Breast epithelium (tissue), 3 donors: ENCODE measurements at regions not wholly inside any gene's neighbourhood (a gene's known extent, or its start where the extent isn't known, plus 50 kb on each side); places are given as distances from the start of the nearest gene placed in this dataset.

ENCODE experiments used
- POLR2AphosphoS5 ChIP-seq, 3 donors: sonication (generic); formaldehyde crosslinking; IDR thresholded peaks; one replicate each; pipeline ENCODE4 v1.6.1; 2017; ENCODE audit warnings: antibody characterized with exemption in 3 of 3
- TF ChIP-seq, protein P1 (sequence below), 3 donors: fragments of 450-650 bp; IDR thresholded peaks; one replicate each; pipeline ENCODE4 v1.5.1; 2016 to 2017; ENCODE audit warnings: antibody characterized with exemption in 3 of 3, mild to moderate bottlenecking in 3 of 3, moderate library complexity in 3 of 3

DNA sequence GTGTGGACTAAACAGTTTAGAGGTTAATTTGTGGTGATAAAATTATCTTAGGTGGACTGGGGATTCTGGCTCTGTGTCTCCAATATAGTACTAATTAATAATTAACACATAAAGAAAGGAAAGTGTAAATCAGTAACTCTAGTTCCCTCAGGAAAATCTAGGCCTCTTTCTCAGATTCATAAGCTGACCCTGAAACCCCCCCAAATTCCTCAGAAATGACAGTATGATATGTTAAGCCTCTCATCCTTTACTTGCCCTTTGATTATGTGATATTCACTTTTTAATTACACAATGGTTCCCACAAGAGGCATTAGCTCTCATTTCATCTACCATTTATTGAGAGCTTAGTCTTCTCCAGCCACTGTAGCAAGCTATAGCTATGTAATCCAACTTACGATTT, 636.2 kb upstream of the SEMA6A start:
- no peak for TF ChIP-seq POLR2AphosphoS5 (IDR thresholded peaks at IDR 0.05)
- TF ChIP-seq, protein P1, sequence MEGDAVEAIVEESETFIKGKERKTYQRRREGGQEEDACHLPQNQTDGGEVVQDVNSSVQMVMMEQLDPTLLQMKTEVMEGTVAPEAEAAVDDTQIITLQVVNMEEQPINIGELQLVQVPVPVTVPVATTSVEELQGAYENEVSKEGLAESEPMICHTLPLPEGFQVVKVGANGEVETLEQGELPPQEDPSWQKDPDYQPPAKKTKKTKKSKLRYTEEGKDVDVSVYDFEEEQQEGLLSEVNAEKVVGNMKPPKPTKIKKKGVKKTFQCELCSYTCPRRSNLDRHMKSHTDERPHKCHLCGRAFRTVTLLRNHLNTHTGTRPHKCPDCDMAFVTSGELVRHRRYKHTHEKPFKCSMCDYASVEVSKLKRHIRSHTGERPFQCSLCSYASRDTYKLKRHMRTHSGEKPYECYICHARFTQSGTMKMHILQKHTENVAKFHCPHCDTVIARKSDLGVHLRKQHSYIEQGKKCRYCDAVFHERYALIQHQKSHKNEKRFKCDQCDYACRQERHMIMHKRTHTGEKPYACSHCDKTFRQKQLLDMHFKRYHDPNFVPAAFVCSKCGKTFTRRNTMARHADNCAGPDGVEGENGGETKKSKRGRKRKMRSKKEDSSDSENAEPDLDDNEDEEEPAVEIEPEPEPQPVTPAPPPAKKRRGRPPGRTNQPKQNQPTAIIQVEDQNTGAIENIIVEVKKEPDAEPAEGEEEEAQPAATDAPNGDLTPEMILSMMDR (IDR thresholded peaks at IDR 0.05), result no peak
